NCI-H187 (cell line): ENCODE measurements at regions not wholly inside any gene's neighbourhood (a gene's known extent, or its start where the extent isn't known, plus 50 kb on each side); places are given as distances from the start of the nearest gene placed in this dataset.

Experiments used
- DNase-seq, 2 experiments: peaks; one replicate each; lab custom pipeline; 2025; lab: John Stamatoyannopoulos, UW

- no peak for DNase-seq
Observed at GRCh38 chr12:30151831-30152230, 368.1 kb upstream of the TMTC1 start.

GRCh38 chr12:30146561-30146960 lies 362.8 kb upstream of the TMTC1 start:
- DNase-seq: no peak

GRCh38 chr12:30145684-30146032 lies 361.9 kb upstream of the TMTC1 start:
- DNase-seq: no peak

GRCh38 chr12:30144777-30145683 lies 361.3 kb upstream of the TMTC1 start:
- DNase-seq: no peak

- no peak for DNase-seq
Observed at GRCh38 chr12:30142301-30142700, 358.6 kb upstream of the TMTC1 start.

GRCh38 chr12:30138483-30138882 lies 354.7 kb upstream of the TMTC1 start:
- DNase-seq: no peak

- DNase-seq: no peak
Observed at GRCh38 chr12:30136696-30137095, 353.0 kb upstream of the TMTC1 start.

GRCh38 chr12:30135776-30136175 lies 352.0 kb upstream of the TMTC1 start:
- DNase-seq: no peak

- DNase-seq: no peak
Observed at GRCh38 chr12:30134229-30134628, 350.5 kb upstream of the TMTC1 start.

- no peak for DNase-seq
Observed at GRCh38 chr12:30126944-30127343, 343.2 kb upstream of the TMTC1 start.

- DNase-seq: no peak
Observed at GRCh38 chr12:30120522-30120921, 336.8 kb upstream of the TMTC1 start.

GRCh38 chr12:30117483-30117882 lies 333.7 kb upstream of the TMTC1 start:
- no peak for DNase-seq

GRCh38 chr12:30111719-30112118 lies 328.0 kb upstream of the TMTC1 start:
- DNase-seq: no peak

- no peak for DNase-seq
Observed at GRCh38 chr12:30110958-30111586, 327.3 kb upstream of the TMTC1 start.

GRCh38 chr12:30110498-30110897 lies 326.8 kb upstream of the TMTC1 start:
- DNase-seq: no peak

- no peak for DNase-seq
Observed at GRCh38 chr12:30108666-30109065, 324.9 kb upstream of the TMTC1 start.

- no peak for DNase-seq
Observed at GRCh38 chr12:30106204-30106965, 322.6 kb upstream of the TMTC1 start.

- no peak for DNase-seq
Observed at GRCh38 chr12:30105505-30105904, 321.8 kb upstream of the TMTC1 start.

- no peak for DNase-seq
Observed at GRCh38 chr12:30104971-30105370, 321.2 kb upstream of the TMTC1 start.

- DNase-seq: no peak
Observed at GRCh38 chr12:30100741-30101140, 317.0 kb upstream of the TMTC1 start.

- DNase-seq: no peak
Observed at GRCh38 chr12:30098677-30099076, 314.9 kb upstream of the TMTC1 start.

- DNase-seq: no peak
Observed at GRCh38 chr12:30095511-30095910, 311.8 kb upstream of the TMTC1 start.
